GM04503 (cell line): ENCODE measurements at regions not wholly inside any gene's neighbourhood (a gene's known extent, or its start where the extent isn't known, plus 50 kb on each side); places are given as distances from the start of the nearest gene placed in this dataset.

Source experiments
- DNase-seq: peaks from one replicate; pipeline ENCODE4 v3.0.0-alpha.2; 2012; ENCODE audit warnings: low read depth

DNA sequence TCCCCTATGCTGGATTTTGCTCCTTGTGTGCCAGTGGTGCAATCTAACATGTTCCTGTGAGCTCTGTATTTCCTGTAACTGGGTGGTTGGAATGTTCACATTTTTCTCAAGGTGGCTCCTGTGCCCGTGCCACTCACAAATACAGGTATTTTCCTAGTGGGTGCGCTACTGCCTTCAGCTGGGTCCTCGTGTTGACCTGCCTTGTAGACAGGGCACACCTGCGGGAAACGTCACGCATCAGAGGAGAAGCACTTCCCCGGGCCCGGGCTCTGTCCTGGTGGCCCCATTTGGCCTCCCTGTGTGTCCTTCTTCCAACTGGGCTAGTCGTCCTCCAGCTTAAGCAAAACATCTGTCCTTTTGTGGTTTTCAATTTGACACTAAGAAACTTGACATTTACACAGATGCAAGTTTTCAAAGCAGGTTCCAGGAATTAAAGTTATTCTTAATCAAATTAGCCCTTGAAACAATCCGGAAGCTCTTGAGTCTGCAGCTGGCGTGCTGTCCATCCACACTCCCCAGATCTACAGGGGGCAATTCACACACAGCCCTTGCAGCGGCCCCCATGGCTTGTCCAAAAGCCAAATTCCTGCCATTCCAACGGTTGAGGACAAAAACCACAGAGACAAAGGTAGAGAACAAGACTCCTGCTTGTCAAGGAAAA is 275.1 kb downstream of the CDC5L start:
- DNase-seq = peak; percentile 54

DNA sequence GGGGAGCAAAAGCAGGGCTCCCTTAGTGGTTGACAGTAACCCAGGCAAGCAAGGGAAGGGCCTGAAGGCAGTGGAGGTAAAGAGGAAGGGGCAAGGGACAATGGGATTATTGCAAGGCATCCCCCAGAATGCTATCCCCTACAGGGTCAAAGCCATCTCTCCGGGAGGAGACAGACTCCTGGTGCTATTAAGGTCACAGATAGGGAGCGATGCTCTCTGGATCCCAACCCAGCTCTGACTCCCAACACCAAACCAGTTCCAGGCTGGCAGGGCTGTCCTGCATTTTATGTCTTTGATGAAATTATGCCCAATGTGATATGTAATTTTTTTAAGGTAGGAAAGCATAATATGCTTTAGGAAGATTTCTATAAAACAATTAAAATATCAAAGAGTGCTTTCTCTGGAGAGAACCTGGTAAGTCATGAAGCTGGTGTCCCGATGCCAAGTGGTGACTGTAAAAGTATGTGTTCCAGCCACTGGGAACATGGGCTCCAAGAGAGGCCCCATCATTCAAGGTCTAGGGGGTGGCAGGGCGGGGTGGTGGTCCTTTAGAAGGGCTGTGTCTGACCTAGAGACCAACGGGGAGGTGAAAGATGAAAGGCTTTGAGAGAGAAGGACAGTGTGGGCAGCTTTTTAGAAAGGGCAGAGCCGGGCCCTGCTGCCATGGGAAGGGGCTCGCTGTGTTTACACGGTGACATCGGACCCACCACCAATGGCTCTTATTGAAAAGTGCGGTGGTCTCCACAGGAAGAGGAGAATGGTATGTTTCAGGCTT is 276.5 kb downstream of the CDC5L start:
- no peak for DNase-seq

DNA sequence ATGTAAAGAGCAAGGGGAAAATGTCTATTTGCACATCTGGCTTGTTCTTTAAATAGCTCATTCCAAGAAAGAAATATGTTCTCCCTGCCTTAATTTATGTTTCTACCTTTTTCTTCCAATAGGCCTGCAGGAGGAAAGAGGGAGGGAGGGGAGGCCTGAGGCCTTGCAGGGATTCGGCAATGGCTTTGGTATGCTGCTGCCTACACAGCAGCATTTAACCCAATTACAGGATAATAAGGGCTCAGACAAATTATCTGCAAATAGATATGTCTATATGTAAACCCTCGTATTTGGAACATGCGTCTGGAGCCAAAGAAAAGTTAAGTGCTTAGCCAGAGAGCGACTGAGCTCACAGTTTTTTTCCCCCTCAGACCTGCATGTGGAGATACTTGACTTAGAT is 277.2 kb downstream of the CDC5L start:
- no peak for DNase-seq

GRCh38 chr6:44665143-44665542 is 277.6 kb downstream of the CDC5L start:
- DNase-seq = no peak

DNA sequence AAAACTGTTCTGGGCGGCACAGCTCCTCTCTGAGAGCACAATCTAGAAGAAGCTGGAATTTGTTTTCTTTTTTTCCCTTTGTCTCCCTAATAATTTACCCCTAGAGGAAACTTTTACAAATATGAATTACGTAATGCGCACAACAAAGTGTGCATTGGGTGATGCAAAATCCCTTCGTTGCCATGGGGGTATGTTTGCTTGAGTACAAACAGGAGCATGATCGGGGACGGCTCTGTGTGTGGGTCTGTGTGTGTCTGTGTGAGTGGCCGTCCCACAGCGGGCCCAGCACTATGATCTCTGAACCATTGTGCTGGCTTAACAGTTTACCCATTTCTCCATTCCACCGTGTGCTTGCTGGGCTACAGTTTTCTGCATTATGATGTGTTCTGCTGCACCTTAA is 278.2 kb downstream of the CDC5L start:
- DNase-seq = no peak

DNA sequence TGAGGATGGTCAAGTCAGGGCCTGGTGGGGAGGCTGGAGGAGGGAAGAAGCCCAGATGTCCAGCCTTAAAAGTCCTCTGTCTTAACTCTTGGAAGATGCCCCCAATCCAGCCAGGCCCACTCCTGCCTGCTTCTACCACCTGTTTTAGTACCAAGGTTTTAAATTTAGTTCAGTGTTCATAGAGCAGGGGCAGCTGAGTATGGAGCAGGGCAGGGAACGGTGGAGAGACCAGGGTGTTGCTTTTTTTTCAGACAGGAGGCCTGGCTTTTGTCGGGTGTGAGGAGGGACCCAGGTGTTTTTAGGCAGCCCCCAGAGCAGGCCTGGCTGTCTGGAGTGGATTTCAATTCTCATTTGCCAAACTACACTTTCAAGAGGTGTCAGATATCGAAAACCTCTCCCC is 278.8 kb downstream of the CDC5L start:
- no peak for DNase-seq

GRCh38 chr6:44667226-44667625 is 279.7 kb downstream of the CDC5L start:
- DNase-seq = peak; percentile 97

DNA sequence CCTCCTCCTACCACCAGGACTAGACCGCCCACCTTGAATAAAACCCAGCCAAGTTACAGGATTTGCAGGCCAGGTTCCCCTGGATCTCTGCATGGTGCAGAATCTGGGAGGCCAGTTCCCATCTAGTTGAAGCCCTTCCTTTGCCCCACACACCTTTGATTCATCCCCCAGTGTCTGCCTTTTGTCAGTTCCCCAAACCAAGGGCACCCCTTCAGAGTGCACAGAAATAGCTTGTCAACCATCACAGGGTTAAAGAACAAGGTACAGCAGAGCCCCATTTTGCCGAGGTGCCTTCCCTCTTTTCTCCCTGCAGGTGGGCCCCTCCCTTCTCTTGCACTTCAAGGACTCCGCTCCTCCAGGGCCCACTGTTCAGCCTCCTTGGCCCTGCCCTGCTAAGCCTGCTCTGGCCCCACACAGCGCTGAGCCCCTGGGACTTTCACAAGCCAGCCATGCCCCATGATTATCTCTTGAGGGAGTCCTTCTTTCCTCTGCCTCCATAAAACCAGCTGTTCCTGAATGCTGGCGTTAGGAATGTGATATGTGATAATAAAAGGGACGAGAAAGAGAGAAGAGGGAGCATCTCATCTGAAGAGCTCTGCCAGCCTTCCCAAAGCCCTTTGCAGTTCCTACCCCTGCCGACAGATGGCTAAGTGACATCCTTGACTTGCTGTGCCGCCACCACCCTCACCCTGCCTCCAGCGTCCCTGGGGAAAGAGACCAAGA is 280.3 kb downstream of the CDC5L start:
- DNase-seq = no peak

DNA sequence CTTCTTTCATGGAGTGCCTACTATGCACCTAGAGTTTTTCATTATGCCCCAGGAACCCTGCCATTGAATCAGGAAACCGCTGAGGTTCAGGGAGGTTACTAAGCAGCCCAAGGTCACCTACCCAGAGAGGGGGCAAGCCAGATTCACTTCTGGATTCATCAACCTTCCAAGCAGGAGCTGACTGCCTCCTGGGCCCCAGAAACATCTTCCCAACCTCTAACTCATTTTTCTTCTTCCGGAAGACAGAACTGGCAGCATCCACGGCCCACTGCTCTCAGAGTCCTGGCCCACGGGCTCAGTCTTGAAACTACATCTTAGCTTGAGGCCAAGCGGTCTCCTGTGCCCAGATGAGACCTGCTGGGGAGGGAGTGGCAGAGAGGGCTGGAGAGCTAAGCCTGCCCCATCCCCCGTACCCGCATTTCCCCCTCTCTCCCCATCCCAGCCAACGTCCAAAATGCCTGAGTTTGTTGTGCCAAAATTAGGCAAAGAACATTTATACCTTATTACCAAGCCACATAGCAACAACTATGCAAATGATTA is 281.0 kb downstream of the CDC5L start:
- DNase-seq = no peak

GRCh38 chr6:44668976-44669934 is 281.7 kb downstream of the CDC5L start:
- DNase-seq = no peak

GRCh38 chr6:44670146-44670545 is 282.6 kb downstream of the CDC5L start:
- DNase-seq = no peak

GRCh38 chr6:44671333-44671732 is 283.8 kb downstream of the CDC5L start:
- no peak for DNase-seq

DNA sequence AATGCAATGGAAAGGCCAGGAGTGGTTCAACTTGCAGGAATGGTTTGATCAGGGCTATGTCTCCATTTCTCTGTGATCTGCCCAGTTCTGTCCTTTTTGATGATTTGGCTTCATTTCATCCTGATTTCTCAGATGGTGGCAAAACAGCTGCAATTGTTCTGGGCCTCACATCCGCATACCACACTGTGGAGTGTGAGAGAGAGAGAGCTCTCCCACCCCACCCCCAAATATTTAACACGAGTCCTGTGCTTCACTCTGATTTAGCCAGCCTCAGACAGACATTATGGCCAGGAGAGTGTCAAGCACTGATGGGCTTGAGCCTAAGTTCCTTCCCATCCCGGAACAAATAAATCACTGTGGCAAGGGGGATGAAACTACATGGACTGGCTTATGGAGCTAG is 284.6 kb downstream of the CDC5L start:
- DNase-seq = no peak

DNA sequence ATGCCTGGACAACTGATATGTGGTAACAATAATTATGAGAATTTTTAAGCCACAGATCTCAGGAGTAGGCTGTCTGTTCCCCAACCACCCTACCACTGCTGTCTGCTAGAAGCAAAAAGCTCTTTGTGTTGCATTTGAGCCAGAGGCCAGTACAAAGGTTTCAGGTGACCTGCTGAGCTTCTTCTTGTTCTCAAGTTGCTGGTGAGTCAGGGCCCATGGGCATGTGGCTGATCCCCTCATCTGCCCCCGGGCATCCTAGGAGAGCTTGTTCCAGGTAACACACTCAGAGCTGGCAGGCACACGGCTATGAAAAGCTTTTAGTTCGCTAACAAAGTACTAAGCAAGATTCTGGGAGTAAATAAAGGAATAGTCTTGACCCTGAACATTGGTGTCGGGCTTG is 285.3 kb downstream of the CDC5L start:
- no peak for DNase-seq

DNA sequence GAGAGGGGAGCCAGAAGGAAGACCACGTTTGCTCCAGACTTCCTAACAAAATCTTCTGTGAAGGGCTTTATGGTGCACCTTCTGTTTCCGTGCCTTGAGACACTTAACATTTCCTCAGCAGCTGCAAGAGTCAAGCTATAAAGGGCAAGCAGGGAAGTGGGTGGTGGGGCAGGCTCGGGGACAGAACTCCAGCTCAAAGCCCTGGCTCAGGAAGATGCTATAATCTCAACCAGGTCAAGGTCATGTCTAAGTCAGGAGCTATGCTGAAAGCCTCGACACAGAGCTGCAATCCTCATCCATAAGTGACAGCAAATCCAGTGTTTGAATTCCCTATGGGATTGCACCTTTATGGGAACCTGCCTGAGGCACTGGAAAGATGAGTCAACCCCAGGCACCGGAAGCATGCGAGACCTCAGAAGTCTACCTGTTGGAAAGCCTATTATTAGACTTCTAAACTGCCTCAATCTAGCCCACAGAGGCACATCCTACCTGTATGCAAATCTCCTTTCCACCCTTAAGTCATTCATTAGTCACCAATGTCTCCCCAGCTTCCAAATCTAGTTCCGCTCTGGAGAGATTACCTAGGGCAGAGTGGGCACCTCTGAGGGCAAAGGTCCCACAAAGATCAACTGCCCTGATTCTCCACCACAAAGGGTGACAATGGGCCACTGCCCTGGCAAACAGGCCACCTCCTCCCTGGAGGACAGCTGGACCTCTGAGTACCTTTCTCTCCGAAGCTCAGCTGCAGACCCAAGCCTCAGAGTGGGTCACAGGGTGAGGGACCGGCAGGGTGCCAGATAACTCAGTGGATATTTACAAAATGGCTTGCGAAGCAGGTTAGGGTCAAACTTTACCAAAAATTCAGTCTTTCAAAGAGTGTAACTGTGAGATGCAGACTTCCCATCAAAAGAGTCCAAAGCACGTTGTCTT is 287.0 kb downstream of the CDC5L start:
- DNase-seq = no peak

GRCh38 chr6:44675449-44675848 is 287.9 kb downstream of the CDC5L start:
- no peak for DNase-seq

DNA sequence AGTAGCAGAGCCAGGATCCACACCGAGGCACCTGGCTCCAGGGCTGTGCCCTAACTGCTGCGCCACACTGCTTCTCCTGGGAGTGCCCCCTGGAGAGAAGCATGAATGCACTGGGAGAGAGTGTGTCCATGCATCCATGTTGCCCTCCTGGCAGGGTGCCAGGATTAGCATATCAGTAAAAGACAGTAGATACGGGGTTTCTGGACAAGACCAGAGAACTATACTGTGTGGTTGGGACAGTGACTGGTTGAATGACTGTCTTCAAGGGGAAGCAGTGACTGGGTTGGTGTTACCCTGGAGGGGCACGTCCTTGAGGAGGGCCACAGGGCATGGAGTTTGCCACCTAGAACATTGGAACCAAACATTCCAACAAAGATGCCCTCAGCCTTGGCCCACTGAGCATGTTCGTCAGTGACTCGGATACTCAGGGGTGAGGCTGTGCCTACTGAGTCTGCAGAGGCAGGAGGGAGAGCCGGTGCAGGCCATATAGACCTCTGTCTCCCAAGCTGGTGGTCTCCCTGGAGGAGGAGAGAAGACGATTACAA is 288.8 kb downstream of the CDC5L start:
- DNase-seq = no peak

- DNase-seq = no peak
Measured at GRCh38 chr6:44676826-44677433, 289.4 kb downstream of the CDC5L start.

- no peak for DNase-seq
Measured at GRCh38 chr6:44678252-44678935, 290.9 kb downstream of the CDC5L start.
